Loucy (cell line): ENCODE measurements at regions not wholly inside any gene's neighbourhood (a gene's known extent, or its start where the extent isn't known, plus 50 kb on each side); places are given as distances from the start of the nearest gene placed in this dataset.

Source experiments
- H2AFZ ChIP-seq: fragments of 200-600 bp; sonication (generic); 2 replicates; pipeline ENCODE4 v1.6.0; 2016; ENCODE audit warnings: antibody characterized with exemption, mild to moderate bottlenecking, low read length, moderate library complexity
- H3F3A ChIP-seq: fragments of 200-600 bp; 2 replicates; pipeline ENCODE4 v1.6.0; 2016; ENCODE audit warnings: antibody characterized with exemption, low read depth, mild to moderate bottlenecking
- H3K27me3 ChIP-seq: fragments of 200-600 bp; sonication (generic); 2 replicates; pipeline ENCODE4 v1.6.1; 2014; ENCODE audit warnings: low read length, mild to moderate bottlenecking; ENCODE audit not compliant: insufficient read depth, poor library complexity, severe bottlenecking
- H3K36me3 ChIP-seq: fragments of 200-600 bp; sonication (generic); 2 replicates; pipeline ENCODE4 v1.6.1; 2016; ENCODE audit warnings: low read length; ENCODE audit not compliant: insufficient read depth
- H3K4me1 ChIP-seq: fragments of 200-600 bp; sonication (generic); 2 replicates; pipeline ENCODE4 v1.5.1; 2014; ENCODE audit warnings: low read length, mild to moderate bottlenecking; ENCODE audit not compliant: insufficient read depth, poor library complexity, severe bottlenecking
- H3K4me2 ChIP-seq: fragments of 200-600 bp; sonication (generic); 2 replicates; pipeline ENCODE4 v1.6.0; 2014; ENCODE audit warnings: antibody characterized with exemption, low read length, low read depth, mild to moderate bottlenecking; ENCODE audit not compliant: poor library complexity, severe bottlenecking
- H3K4me3 ChIP-seq: fragments of 200-600 bp; sonication (generic); 2 replicates; pipeline ENCODE4 v1.5.1; 2014; ENCODE audit warnings: low read length, mild to moderate bottlenecking, mixed read lengths; ENCODE audit not compliant: poor library complexity, severe bottlenecking
- H3K79me2 ChIP-seq: fragments of 200-600 bp; sonication (generic); 2 replicates; pipeline ENCODE4 v1.6.1; 2014; ENCODE audit warnings: low read length; ENCODE audit not compliant: insufficient read depth
- H3K9ac ChIP-seq: fragments of 200-600 bp; sonication (generic); 2 replicates; pipeline ENCODE4 v1.6.0; 2014; ENCODE audit warnings: mild to moderate bottlenecking, low read depth, low read length, moderate library complexity; ENCODE audit not compliant: poor library complexity, severe bottlenecking
- H3K9me2 ChIP-seq: fragments of 200-600 bp; sonication (generic); replicated peaks from 2 replicates; pipeline ENCODE4 v1.6.1; 2016; ENCODE audit warnings: low read depth, low read length, mixed read lengths
- H3K9me3 ChIP-seq: fragments of 200-600 bp; sonication (generic); 2 replicates; pipeline ENCODE4 v1.6.1; 2014; ENCODE audit warnings: mild to moderate bottlenecking, antibody characterized with exemption, low read length, low read depth; ENCODE audit not compliant: insufficient read depth
- H4K20me1 ChIP-seq: fragments of 200-600 bp; sonication (generic); 2 replicates; pipeline ENCODE4 v1.6.0; 2014; ENCODE audit warnings: antibody characterized with exemption, low read length, mild to moderate bottlenecking; ENCODE audit not compliant: insufficient read depth, poor library complexity, severe bottlenecking
- CTCF ChIP-seq: fragments of 200-600 bp; sonication (generic); conservative IDR thresholded peaks from 2 replicates; pipeline ENCODE4 v1.5.1; 2014; ENCODE audit warnings: mild to moderate bottlenecking, antibody characterized with exemption, low read length
- EZH2phosphoT487 ChIP-seq: fragments of 200-600 bp; IDR thresholded peaks from 2 replicates; pipeline ENCODE4 v1.6.1; 2018; ENCODE audit warnings: antibody characterized with exemption, mild to moderate bottlenecking, moderate library complexity, borderline replicate concordance

- no peaks in the 10 kb centered on the region for H3K79me2 ChIP-seq
- H3K9ac ChIP-seq = no peak overlapping the region
- no peaks in the 10 kb centered on the region for H3F3A ChIP-seq
- no peak overlapping the region for H3K4me3 ChIP-seq
- H3K9me2 ChIP-seq = no peaks in the 10 kb centered on the region
- no peaks in the 10 kb centered on the region for H3K4me1 ChIP-seq
- TF ChIP-seq EZH2phosphoT487 (no peak), CTCF (no peak)
- no peaks in the 10 kb centered on the region for H3K9me3 ChIP-seq
- H3K36me3 ChIP-seq = no peaks in the 10 kb centered on the region
- no peak overlapping the region for H3K4me2 ChIP-seq
- H2AFZ ChIP-seq = no peak overlapping the region
- no peaks in the 10 kb centered on the region for H3K27me3 ChIP-seq
- no peaks in the 10 kb centered on the region for H4K20me1 ChIP-seq
These were observed 560.5 kb upstream of the NR5A2 start for GRCh38 chr1:199466961-199467360.

GRCh38 chr1:199472018-199472417 is 555.5 kb upstream of the NR5A2 start:
- Histone ChIP-seq H3K79me2 (no peaks in the 10 kb centered on the region), H3K9me3 (no peaks in the 10 kb centered on the region), H4K20me1 (no peaks in the 10 kb centered on the region), H3K4me2 (no peak overlapping the region), H3K4me1 (no peaks in the 10 kb centered on the region), H3F3A (no peaks in the 10 kb centered on the region), H3K9ac (no peak overlapping the region), H3K27me3 (no peaks in the 10 kb centered on the region), H2AFZ (no peak overlapping the region), H3K4me3 (no peak overlapping the region), H3K9me2 (no peaks in the 10 kb centered on the region), H3K36me3 (no peaks in the 10 kb centered on the region)
- TF ChIP-seq CTCF (no peak), EZH2phosphoT487 (no peak)

GRCh38 chr1:199472978-199473377 is 554.5 kb upstream of the NR5A2 start:
- no peaks in the 10 kb centered on the region for H3K36me3 ChIP-seq
- H3K9me3 ChIP-seq = no peaks in the 10 kb centered on the region
- H3K9ac ChIP-seq = no peak overlapping the region
- no peak overlapping the region for H2AFZ ChIP-seq
- H3K4me1 ChIP-seq = no peaks in the 10 kb centered on the region
- no peaks in the 10 kb centered on the region for H3K27me3 ChIP-seq
- TF ChIP-seq CTCF = no peak
- no peaks in the 10 kb centered on the region for H4K20me1 ChIP-seq
- no peaks in the 10 kb centered on the region for H3F3A ChIP-seq
- H3K9me2 ChIP-seq = no peaks in the 10 kb centered on the region
- no peaks in the 10 kb centered on the region for H3K79me2 ChIP-seq
- no peak overlapping the region for H3K4me3 ChIP-seq
- no peak overlapping the region for H3K4me2 ChIP-seq
